NCI-H2107 treated with DMSO at 0.1 percent for 48 hours (cell line): ENCODE measurements at regions not wholly inside any gene's neighbourhood (a gene's known extent, or its start where the extent isn't known, plus 50 kb on each side); places are given as distances from the start of the nearest gene placed in this dataset.
"Not testable (repeated sequence)": the region's sequence is repeated elsewhere in the genome, so short reads cannot be mapped to it uniquely, and the experiment has no call there.

Experiments
- DNase-seq: peaks from one replicate; lab custom pipeline; 2025; ENCODE audit not compliant: unreplicated experiment; lab: John Stamatoyannopoulos, UW

- DNase-seq: no peak
Measured at GRCh38 chr1:208977012-208977411, 606.5 kb upstream of the CAMK1G start.

DNA sequence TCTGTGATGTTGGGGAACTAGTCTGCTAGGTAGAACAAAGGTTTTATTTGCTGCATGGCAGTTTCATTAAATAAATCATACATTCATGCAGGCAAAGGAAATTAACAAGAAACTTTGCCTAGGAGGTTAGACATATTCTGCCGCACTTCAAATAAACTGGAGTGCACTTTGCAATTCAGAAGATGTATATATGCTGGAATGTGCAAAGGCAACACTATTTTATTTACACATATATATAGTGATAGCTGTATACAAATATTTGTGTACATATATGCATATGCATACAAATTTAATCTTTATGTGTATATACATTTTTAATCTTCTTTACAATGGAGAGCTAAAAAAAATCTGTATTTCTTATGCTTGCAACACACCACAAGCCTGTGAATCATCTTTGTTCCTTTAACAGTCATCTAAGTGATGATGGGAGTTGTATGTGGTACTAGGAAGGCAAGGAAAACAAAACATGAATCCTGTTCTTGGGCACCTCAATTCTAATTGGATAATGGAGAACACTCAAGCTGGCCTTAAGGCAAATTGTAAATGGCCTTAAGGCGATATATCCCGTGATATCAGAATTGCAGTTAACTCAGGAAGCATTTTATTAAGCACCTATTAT is 605.8 kb upstream of the CAMK1G start:
- DNase-seq: no peak

GRCh38 chr1:208979776-208980175 is 603.7 kb upstream of the CAMK1G start:
- DNase-seq: no peak

- no peak for DNase-seq
Measured at GRCh38 chr1:208980605-208981004, 602.9 kb upstream of the CAMK1G start.

- no peak for DNase-seq
Measured at GRCh38 chr1:208985231-208985630, 598.3 kb upstream of the CAMK1G start.

DNA sequence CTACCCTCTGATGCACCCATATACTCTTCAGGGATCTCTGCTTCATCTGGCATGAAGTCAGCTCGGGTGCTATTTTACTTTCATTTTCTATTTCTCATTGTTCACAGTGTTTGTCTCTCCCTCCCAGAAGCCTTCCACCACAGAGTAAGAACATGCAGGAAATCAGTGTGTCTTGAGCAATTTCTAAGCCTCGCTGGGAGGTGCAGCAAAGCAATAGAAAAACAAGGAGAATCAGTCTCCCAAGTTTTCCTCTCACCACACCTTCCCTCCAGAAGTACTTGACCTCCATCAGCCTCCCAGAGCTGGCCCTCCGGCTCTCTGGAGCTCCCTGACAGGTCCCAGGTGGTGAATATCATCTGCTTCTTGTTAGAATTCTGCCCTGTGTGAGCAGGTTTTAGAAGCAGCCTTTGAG is 594.7 kb upstream of the CAMK1G start:
- peak; percentile 86 for DNase-seq

DNA sequence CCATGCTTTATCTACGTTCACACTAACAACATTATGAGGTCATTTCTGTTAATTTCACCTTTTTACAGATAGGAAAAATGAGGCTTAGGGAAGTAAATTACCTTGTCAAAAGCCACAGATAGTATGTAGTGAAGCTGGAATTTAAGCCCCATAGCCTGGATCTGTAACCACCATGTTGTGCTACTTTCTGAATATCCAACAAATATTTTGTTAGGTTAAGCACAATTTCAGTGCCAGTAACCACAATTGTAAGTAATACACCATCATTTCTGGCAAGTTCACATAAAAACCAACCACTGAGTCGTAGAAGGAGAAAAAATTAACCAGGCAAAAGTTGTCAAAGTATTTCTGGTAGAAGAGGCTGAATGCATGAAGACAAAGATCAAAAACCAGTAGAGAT is 593.1 kb upstream of the CAMK1G start:
- DNase-seq: no peak

DNA sequence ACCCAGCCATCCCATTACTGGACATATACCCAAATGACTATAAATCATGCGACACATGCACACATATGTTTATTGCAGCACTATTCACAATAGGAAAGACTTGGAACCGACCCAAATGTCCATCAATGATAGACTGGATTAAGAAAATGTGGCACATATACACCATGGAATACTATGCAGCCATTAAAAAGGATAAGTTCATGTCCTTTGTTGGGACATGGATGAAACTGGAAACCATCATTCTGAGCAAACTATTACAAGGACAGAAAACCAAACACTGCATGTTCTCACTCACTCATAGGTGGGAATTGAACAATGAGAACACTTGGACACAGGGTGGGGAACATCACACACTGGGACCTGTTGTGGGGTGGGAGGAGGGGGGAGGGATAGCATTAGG is 586.5 kb upstream of the CAMK1G start:
- DNase-seq: not testable (repeated sequence)

DNA sequence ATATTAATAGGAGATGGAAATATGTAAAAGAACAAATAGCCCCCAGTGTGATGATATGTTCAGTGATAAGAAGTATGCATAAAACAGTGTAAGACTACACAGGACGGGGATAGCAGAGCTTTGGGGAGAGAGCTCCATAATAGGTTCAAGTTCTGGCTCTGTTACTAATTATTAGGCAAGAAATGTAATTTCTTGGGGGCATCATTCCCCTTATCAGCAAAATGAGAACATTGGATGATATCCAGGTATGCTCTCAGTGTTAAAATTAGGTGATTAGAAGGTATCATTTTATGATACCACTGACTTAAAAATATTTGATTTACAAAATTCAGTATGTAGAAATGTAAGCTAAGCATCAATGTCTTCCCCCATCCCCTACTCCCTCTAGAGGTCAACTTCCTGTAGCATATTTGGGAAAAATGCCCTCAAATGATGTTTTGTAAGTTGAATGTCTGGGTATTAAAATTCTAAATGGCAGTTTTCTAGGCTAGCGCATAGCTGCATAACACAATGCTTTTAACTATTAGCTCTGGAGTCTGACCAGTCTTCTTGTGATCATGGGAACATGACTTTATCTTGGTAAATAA is 585.7 kb upstream of the CAMK1G start:
- no peak for DNase-seq

GRCh38 chr1:209008586-209008985 is 574.9 kb upstream of the CAMK1G start:
- DNase-seq: peak; percentile 44

- DNase-seq: no peak
Measured at GRCh38 chr1:209010475-209011230, 572.9 kb upstream of the CAMK1G start.

DNA sequence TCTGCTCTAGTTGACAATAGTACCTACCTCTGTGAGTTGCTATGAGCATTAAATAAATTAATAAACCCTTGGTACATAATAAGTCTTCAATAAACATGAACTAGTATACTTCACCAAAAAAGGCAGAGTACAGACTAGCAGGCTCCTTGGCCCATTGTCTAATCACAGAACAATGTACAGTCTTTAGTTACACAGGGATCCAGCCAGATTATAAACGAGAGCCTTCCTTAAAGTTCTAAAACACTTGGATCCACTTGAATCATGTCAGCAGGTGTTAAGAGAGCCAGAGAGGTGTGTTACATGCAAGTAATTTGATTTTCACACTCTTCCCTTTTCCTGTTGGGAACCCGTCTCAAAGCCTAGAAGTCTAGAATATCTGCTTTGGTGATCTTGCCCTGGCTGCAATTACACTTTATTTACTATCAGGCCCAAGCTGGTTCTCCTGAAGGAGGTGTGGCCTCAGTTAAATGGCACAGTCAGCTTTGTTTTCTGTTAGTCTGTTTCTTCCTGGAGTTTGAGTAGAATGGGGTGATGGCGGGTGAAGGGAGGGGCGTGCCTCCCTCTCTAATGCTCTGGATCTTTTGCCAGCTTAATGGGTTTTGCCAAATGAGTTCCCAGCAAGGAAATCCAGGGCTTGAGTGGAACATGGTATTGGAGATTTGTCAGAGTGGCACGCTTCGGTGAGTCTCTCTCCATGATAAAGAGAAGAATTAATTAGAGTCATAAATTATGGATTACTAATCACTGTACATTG is 570.9 kb upstream of the CAMK1G start:
- DNase-seq: no peak

- no peak for DNase-seq
Measured at GRCh38 chr1:209015092-209015491, 568.4 kb upstream of the CAMK1G start.

- DNase-seq: no peak
Measured at GRCh38 chr1:209021622-209022021, 561.9 kb upstream of the CAMK1G start.

DNA sequence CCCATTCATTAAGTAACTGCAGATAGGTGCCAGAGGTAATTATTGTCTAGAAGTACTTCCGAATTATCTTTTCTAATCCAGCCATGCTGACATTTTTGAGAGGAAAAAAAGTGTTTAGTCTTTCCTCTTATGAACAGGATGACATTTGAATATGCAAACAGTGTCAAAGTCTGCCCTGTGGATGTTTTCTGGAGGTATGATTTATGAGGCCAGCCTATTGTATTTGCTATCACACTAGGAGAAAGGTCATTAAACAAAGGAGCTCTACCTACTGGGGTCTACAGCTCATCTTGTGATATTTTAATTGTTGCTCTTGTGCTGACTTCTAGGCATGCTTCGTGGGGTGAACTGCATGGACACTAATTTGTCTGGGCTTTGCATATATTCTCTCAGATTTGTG is 559.7 kb upstream of the CAMK1G start:
- DNase-seq: no peak

DNA sequence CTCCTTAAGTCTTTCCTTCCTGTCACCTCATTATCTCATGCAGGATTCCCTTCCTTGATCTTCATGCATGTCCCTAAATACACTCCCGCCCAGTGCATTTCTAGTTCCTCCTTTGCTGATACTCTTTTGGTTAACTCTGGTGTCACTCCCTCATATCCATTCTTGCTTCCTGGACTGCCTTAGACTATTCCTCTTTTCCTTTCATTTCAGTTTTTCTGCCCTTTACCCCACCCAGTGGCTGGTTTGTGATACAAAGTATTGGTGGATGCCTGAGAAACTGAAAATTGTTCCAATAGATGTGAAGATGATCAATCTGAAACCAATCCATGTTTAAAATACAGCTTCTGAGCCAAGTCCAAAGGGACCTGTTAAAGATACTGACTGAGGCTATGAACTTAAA is 553.8 kb upstream of the CAMK1G start:
- DNase-seq: no peak

DNA sequence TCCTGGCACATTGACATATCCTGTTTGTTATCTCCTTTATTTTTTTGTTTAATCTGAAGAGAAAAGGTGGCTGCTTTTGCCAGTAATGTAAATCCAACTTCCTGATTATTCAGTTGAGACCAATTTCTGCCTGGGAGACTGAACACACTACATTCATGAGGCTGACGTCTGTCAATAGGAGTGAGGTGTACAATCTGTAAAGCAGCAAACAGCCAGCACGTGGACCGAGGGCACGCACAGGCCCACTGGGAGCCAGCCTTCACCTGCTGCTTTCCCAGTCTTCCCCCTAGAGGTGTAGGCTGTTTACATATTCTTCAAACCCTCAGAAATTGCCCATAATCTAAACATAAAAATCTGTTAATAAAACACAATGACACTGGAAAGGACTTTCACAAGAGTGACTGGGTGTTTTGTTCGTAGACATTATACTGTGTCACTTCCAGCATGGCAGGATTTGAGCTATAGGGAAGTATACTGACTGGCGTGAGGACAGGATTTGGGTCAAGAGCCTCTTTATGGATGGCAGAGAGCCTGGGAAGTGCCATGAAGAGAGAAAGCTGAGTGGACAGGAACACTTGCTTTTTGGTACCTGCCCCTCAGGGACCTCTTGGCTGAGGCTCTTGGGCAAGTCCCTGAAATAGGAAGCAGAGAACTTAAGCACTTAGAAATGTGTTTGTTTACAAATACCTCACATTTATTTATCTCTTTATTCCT is 552.9 kb upstream of the CAMK1G start:
- peak; percentile 56 for DNase-seq

DNA sequence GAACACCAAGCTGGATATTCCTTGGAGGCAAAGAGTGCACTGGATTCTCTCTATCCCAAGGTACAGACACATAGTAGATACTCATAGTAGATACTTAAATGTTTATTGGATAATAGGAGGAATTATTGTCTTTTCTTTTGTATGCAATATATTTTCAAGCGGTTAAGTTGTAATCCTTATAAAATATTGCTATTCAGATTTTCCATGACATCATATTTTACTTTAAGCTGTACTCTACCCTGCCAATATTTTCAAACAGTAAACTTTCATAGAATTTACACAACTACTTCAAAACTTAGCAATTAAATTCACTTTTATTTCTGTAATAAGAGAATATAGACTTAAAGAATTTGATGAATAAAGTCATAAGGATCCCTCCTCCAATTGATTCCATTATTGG is 546.5 kb upstream of the CAMK1G start:
- DNase-seq: no peak

DNA sequence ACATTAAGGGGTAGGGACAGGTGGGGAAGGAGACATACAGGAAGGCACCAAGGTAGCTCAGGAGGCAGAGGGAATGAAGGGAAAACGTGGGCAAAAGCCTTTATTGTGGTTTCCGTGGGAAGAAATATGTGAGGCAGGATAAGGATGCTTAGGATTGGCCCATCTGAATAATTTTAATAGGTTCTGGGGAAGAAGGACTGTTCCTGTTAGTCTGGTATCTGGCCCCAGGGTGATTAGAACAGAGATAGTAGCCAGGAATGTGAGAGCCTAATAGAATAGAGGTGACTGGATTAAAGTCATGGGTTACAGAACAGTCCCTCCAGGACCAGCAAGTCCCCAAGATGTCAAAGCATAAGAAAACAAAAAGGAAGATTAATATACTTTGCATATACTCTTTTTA is 545.2 kb upstream of the CAMK1G start:
- no peak for DNase-seq

DNA sequence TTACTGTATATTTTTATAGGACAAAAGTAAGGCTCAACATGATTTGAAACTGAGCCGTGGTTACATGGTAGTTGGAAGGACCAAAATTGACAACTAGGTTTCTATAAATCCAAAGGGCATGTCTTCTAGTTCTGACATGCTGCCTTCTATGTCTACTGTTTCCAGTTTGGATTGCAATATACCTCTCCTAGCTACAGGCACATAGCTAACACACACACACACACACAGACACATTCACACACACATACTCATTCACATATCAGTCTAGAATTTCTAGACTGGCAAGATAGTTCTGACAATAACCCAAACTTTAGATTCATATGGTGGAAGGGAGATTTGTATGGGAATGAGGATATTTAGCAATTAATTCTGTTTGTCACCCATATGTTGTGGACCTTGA is 544.8 kb upstream of the CAMK1G start:
- no peak for DNase-seq

- no peak for DNase-seq
Measured at GRCh38 chr1:209040351-209040750, 543.2 kb upstream of the CAMK1G start.
